ENCODE measurements at regions not wholly inside any gene's neighbourhood (a gene's known extent, or its start where the extent isn't known, plus 50 kb on each side); places are given as distances from the start of the nearest gene placed in this dataset.

DNA sequence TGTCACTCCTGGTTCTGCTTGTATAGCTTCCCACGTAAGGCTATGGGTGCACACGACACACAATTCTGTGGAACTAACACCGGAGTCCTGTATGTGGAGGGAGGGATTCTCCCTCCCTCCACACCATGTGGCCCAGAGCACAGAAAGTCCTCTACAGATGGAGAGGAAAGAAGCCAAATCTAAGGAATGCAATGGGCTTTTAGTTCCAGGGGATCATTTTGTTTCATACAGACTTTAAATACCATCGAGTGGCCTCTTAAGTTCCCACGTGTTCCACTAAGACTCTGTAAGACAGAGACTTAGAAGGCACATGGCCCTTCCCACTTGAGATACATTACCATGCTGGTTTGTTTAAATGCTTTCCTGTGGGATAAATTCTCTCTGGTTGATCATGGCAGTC, 156.0 kb downstream of the TGFB2 start:
- no peak for TF ChIP-seq CTCF (IDR thresholded peaks at IDR 0.05; ENCODE audit: unreplicated experiment)
- Mint-ChIP-seq H3K4me1 (ENCODE audit: insufficient read depth, unreplicated experiment) (peaks cover 31% of the 10 kb centered on the region), H3K27ac (ENCODE audit: low read depth, unreplicated experiment) (no peak overlapping the region), H3K36me3 (ENCODE audit: insufficient read depth, unreplicated experiment) (no peaks in the 10 kb centered on the region), H3K9me3 (ENCODE audit: unreplicated experiment) (no peaks in the 10 kb centered on the region), H3K4me3 (ENCODE audit: unreplicated experiment) (no peak overlapping the region), H3K27me3 (ENCODE audit: insufficient read depth, unreplicated experiment) (no peaks in the 10 kb centered on the region)
- intact Hi-C loops (cut with micrococcal nuclease), result no loop called here
- DNase-seq (ENCODE audit: unreplicated experiment), result no peak
- POLR2A ChIA-PET, result interaction anchor here (0.6 kb wide), 1 partner anchor 1007 kb away, joined by 3 read pairs; no protein-coding TSS in a partner anchor
- BruUV-seq (replicated peaks), result no TSS peak
- CTCF ChIA-PET, result interaction anchor here (0.6 to 1.8 kb wide), 4 partner anchors 17 to 45 kb away, joined by 3 to 10 read pairs (median 4); no protein-coding TSS in a partner anchor

DNA sequence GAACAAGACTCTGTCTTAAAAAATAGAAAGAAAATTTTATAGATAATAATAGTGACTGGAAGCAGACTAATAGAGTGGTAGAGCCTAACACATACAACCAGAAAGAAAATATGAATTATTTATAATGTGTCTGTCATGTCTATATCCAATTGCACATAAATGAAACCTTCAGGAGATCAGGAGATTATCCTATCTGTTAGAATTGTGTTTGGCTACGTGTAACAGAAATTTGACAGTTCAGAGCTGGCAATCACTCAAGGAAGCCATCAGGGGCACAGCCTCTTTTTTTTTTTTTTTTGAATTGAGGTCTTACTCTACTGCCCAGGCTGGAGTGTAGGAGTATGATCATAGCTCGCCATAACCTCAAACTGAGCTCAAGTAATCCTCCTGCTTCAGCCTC, 157.2 kb downstream of the TGFB2 start:
- TF ChIP-seq CTCF (IDR thresholded peaks at IDR 0.05; ENCODE audit: unreplicated experiment), result no peak
- Mint-ChIP-seq H3K36me3 (ENCODE audit: insufficient read depth, unreplicated experiment) (no peaks in the 10 kb centered on the region), H3K27me3 (ENCODE audit: insufficient read depth, unreplicated experiment) (no peaks in the 10 kb centered on the region), H3K9me3 (ENCODE audit: unreplicated experiment) (peaks cover 10% of the 10 kb centered on the region), H3K4me1 (ENCODE audit: insufficient read depth, unreplicated experiment) (peaks cover 24% of the 10 kb centered on the region), H3K4me3 (ENCODE audit: unreplicated experiment) (no peak overlapping the region), H3K27ac (ENCODE audit: low read depth, unreplicated experiment) (no peak overlapping the region)
- no peak for DNase-seq (ENCODE audit: unreplicated experiment)
- POLR2A ChIA-PET, result interaction anchor here (1.0 to 1.1 kb wide), 2 partner anchors 10 to 26 kb away, joined by 3 to 4 read pairs; no protein-coding TSS in a partner anchor
- intact Hi-C loops (cut with micrococcal nuclease), result no loop called here
- no TSS peak for BruUV-seq (replicated peaks)
- CTCF ChIA-PET, result interaction anchor here (0.6 to 1.6 kb wide), 4 partner anchors 20 to 449 kb away, joined by 3 to 4 read pairs (median 3); no protein-coding TSS in a partner anchor

DNA sequence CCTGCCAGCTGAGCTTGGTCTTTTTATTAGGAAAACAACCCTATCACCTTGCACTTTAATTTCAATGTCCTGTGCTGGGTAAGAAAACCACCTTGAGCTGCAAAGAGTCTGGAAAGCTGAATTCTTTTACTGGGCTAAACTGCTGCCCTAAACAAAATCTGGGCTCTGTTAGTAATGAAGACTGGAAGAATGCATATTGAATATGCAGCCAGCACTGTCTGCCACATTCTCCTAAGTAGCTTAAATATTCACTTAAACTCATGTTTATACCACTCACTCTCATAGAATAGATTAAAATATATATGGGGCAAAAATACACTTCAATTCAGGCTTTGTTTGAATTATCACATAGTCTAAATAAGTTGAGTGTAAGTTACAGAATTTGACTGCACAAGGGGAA, 158.0 kb downstream of the TGFB2 start:
- Mint-ChIP-seq H3K36me3 (ENCODE audit: insufficient read depth, unreplicated experiment) (no peaks in the 10 kb centered on the region), H3K4me1 (ENCODE audit: insufficient read depth, unreplicated experiment) (peaks cover 18% of the 10 kb centered on the region), H3K27me3 (ENCODE audit: insufficient read depth, unreplicated experiment) (no peaks in the 10 kb centered on the region), H3K9me3 (ENCODE audit: unreplicated experiment) (peaks cover 11% of the 10 kb centered on the region), H3K27ac (ENCODE audit: low read depth, unreplicated experiment) (no peak overlapping the region), H3K4me3 (ENCODE audit: unreplicated experiment) (no peak overlapping the region)
- TF ChIP-seq CTCF (IDR thresholded peaks at IDR 0.05; ENCODE audit: unreplicated experiment), result no peak
- ChIA-PET CTCF (interaction anchor here (0.6 to 1.6 kb wide), 3 partner anchors 14 to 21 kb away, joined by 3 to 4 read pairs (median 3); no protein-coding TSS in a partner anchor), POLR2A (interaction anchor here (0.5 to 1.1 kb wide), 3 partner anchors 9 to 25 kb away, joined by 3 to 4 read pairs (median 3); no protein-coding TSS in a partner anchor)
- BruUV-seq (replicated peaks), result no TSS peak
- intact Hi-C loops (cut with micrococcal nuclease), result no loop called here
- DNase-seq (ENCODE audit: unreplicated experiment), result no peak

GRCh38 chr1:218507355-218508002, 162.3 kb downstream of the TGFB2 start:
- CTCF ChIA-PET, result interaction anchor here (0.6 to 1.0 kb wide), 3 partner anchors 9 to 559 kb away, joined by 3 to 4 read pairs (median 3); no protein-coding TSS in a partner anchor
- H3K27ac Mint-ChIP-seq (ENCODE audit: low read depth, unreplicated experiment), result no peak overlapping the region
- intact Hi-C loops (cut with micrococcal nuclease), result no loop called here
- no peak for TF ChIP-seq CTCF (IDR thresholded peaks at IDR 0.05; ENCODE audit: unreplicated experiment)
- no TSS peak for BruUV-seq (replicated peaks)
- DNase-seq (ENCODE audit: unreplicated experiment), result no peak
- H3K27me3 Mint-ChIP-seq (ENCODE audit: insufficient read depth, unreplicated experiment), result no peaks in the 10 kb centered on the region
- no peak overlapping the region for H3K4me3 Mint-ChIP-seq (ENCODE audit: unreplicated experiment)
- no peaks in the 10 kb centered on the region for H3K36me3 Mint-ChIP-seq (ENCODE audit: insufficient read depth, unreplicated experiment)
- H3K9me3 Mint-ChIP-seq (ENCODE audit: unreplicated experiment), result peaks cover 11% of the 10 kb centered on the region
- no peaks in the 10 kb centered on the region for H3K4me1 Mint-ChIP-seq (ENCODE audit: insufficient read depth, unreplicated experiment)
- POLR2A ChIA-PET, result interaction anchor here (0.6 to 0.7 kb wide), 2 partner anchors 65 to 669 kb away, joined by 3 read pairs; no protein-coding TSS in a partner anchor
